KMS-11 (cell line): ENCODE measurements at regions not wholly inside any gene's neighbourhood (a gene's known extent, or its start where the extent isn't known, plus 50 kb on each side); places are given as distances from the start of the nearest gene placed in this dataset.

Experiments
- H2AFZ ChIP-seq: fragments of 200-600 bp; sonication (generic); 2 replicates; pipeline ENCODE4 v1.6.1; 2016; ENCODE audit warnings: antibody characterized with exemption, mixed run types, low read depth
- H3K27ac ChIP-seq: fragments of 200-600 bp; sonication (generic); 2 replicates; pipeline ENCODE4 v1.6.1; 2016; ENCODE audit warnings: mild to moderate bottlenecking, mixed run types
- H3K27me3 ChIP-seq: fragments of 200-600 bp; sonication (generic); 2 replicates; pipeline ENCODE4 v1.6.1; 2017; ENCODE audit warnings: mild to moderate bottlenecking, low read depth, mixed run types, moderate library complexity; ENCODE audit not compliant: insufficient read depth
- H3K36me3 ChIP-seq: fragments of 200-600 bp; sonication (generic); 2 replicates; pipeline ENCODE4 v1.6.1; 2017; ENCODE audit warnings: mild to moderate bottlenecking, mixed run types; ENCODE audit not compliant: insufficient read depth
- H3K4me1 ChIP-seq: fragments of 200-600 bp; sonication (generic); 2 replicates; pipeline ENCODE4 v1.6.1; 2016; ENCODE audit warnings: mild to moderate bottlenecking, low read depth, mixed run types; ENCODE audit not compliant: poor library complexity, severe bottlenecking
- H3K4me2 ChIP-seq: fragments of 200-600 bp; sonication (generic); 2 replicates; pipeline ENCODE4 v1.7.0; 2016; ENCODE audit warnings: mild to moderate bottlenecking, mixed run types
- H3K4me3 ChIP-seq: fragments of 200-600 bp; sonication (generic); IDR thresholded peaks from 2 replicates; pipeline ENCODE4 v1.6.1; 2017; ENCODE audit warnings: low read depth, low read length, mixed read lengths; ENCODE audit not compliant: insufficient read depth
- H3K79me2 ChIP-seq: fragments of 200-600 bp; sonication (generic); 2 replicates; pipeline ENCODE4 v1.6.1; 2016; ENCODE audit warnings: low read depth, mixed run types; ENCODE audit not compliant: insufficient read depth
- H3K9ac ChIP-seq: fragments of 200-600 bp; sonication (generic); 2 replicates; pipeline ENCODE4 v1.6.1; 2016; ENCODE audit warnings: mild to moderate bottlenecking, mixed run types
- H4K20me1 ChIP-seq: fragments of 200-600 bp; sonication (generic); 2 replicates; pipeline ENCODE4 v1.6.1; 2016; ENCODE audit warnings: mild to moderate bottlenecking, mixed run types; ENCODE audit not compliant: insufficient read depth
- TF ChIP-seq, protein P1 (sequence below): fragments of 200-600 bp; sonication (generic); conservative IDR thresholded peaks from 2 replicates; pipeline ENCODE4 v1.6.1; 2017; ENCODE audit warnings: low read depth, mild to moderate bottlenecking, antibody characterized with exemption, low read length, moderate library complexity, mixed read lengths

DNA sequence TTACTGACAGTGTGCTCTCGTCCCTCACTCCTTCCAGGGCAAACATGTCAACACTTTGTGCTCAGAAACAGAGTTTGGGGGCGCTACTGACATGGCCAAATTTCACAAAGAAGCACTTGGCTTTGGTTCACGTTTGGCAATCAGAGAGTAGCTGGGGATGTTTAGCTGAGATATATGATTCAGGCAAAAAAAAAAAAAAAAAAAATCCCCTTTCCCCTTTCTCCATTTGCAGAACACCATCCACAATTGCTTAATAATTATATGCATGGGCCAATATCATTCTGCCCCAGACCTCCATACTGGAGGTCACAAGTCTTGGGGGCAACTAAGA is 128.4 kb upstream of the ADGRF1 start:
- no peaks in the 10 kb centered on the region for H3K27me3 ChIP-seq
- no peak overlapping the region for H3K4me2 ChIP-seq
- TF ChIP-seq, protein P1, sequence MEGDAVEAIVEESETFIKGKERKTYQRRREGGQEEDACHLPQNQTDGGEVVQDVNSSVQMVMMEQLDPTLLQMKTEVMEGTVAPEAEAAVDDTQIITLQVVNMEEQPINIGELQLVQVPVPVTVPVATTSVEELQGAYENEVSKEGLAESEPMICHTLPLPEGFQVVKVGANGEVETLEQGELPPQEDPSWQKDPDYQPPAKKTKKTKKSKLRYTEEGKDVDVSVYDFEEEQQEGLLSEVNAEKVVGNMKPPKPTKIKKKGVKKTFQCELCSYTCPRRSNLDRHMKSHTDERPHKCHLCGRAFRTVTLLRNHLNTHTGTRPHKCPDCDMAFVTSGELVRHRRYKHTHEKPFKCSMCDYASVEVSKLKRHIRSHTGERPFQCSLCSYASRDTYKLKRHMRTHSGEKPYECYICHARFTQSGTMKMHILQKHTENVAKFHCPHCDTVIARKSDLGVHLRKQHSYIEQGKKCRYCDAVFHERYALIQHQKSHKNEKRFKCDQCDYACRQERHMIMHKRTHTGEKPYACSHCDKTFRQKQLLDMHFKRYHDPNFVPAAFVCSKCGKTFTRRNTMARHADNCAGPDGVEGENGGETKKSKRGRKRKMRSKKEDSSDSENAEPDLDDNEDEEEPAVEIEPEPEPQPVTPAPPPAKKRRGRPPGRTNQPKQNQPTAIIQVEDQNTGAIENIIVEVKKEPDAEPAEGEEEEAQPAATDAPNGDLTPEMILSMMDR: no peak
- no peaks in the 10 kb centered on the region for H3K36me3 ChIP-seq
- H3K4me3 ChIP-seq: no peak overlapping the region
- H4K20me1 ChIP-seq: no peaks in the 10 kb centered on the region
- H3K4me1 ChIP-seq: no peaks in the 10 kb centered on the region
- no peaks in the 10 kb centered on the region for H3K79me2 ChIP-seq
- no peak overlapping the region for H3K9ac ChIP-seq
- H3K27ac ChIP-seq: no peak overlapping the region
- H2AFZ ChIP-seq: no peak overlapping the region

DNA sequence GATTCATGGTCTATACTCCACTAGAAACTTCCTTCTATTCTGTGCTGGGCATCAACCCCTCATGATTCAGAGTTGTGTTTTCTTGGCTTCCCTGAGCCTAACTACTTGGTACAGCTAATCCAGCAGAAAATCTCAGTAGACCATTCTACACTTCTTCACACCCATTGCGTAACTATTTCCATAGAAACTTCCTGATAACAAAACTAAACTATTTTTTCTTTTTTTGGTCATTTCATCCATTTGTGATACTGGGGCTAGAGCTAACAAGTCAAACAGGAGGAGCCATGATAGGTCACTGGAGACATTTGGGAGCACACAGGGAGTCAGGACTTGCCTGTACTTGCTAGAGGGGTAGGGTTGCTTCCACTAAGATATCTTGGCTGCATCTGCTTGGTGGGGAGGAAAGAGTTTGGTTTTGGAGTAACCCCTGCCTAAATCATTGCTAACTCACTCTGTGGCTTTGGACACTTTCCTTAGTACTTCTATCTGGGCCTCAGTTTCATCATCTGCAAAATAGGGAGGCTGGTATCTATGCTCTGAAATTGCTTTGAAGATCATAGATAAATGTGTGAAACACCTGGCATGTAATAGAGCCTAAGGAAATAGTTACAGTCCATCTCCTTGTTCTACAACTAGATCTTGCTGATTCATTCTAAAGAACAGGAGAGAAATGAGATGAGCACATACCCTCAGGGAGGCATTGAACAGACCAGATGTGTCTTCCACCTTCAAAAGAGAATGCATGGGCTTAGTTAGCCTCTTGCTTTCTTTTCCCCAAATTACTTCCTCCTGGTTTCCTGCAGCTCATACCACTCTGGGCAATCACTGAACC is 127.9 kb upstream of the ADGRF1 start:
- H3K4me1 ChIP-seq: no peaks in the 10 kb centered on the region
- TF ChIP-seq, protein P1: no peak
- no peaks in the 10 kb centered on the region for H3K36me3 ChIP-seq
- H3K27ac ChIP-seq: no peak overlapping the region
- no peaks in the 10 kb centered on the region for H3K27me3 ChIP-seq
- no peaks in the 10 kb centered on the region for H3K79me2 ChIP-seq
- no peak overlapping the region for H3K4me2 ChIP-seq
- H3K4me3 ChIP-seq: no peak overlapping the region
- H4K20me1 ChIP-seq: no peaks in the 10 kb centered on the region
- no peak overlapping the region for H3K9ac ChIP-seq
- H2AFZ ChIP-seq: no peak overlapping the region

DNA sequence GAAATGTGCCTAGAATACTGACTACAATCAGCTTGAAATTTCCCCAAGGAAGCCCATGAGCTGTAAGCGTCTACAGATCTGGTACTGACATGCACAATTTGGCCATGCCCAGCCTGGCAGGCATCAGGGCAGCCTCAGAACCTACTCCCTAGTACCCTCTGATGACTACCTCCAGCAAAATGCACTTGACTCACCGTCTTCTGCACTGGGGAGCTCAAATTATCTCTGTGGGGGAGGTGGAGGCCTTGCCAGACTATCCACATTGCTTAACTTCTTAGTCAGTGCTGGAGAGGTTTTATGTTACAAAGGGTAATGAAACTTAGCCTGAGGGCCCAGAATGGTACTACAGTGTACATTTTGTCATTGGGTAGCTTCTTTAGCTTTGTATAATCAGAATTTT is 126.0 kb upstream of the ADGRF1 start:
- Histone ChIP-seq H2AFZ (no peak overlapping the region), H3K36me3 (no peaks in the 10 kb centered on the region), H4K20me1 (no peaks in the 10 kb centered on the region), H3K79me2 (no peaks in the 10 kb centered on the region), H3K27me3 (no peaks in the 10 kb centered on the region), H3K27ac (no peak overlapping the region), H3K4me3 (no peak overlapping the region), H3K9ac (no peak overlapping the region), H3K4me1 (no peaks in the 10 kb centered on the region), H3K4me2 (no peak overlapping the region)
- TF ChIP-seq, protein P1: no peak

DNA sequence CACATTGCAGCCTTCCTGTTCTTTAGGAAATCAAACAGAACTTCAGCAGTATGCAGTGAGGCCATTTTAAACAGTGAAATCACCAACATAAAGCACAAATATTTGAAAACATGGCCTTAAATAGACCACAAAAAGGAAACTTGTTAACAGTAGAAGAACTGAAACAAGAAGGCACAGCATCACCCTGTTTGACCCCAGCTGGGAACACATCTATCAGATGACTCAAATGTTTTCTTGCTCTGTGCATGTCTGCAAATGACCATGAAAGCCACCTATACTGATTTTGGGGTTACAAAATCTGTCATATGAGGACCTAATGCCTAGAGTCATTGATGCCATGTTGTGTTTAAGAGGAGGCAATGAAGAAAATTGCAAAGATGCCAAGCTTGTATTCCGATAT is 123.8 kb upstream of the ADGRF1 start:
- Histone ChIP-seq H4K20me1 (no peaks in the 10 kb centered on the region), H3K36me3 (no peaks in the 10 kb centered on the region), H3K79me2 (no peaks in the 10 kb centered on the region), H2AFZ (no peak overlapping the region), H3K4me1 (no peaks in the 10 kb centered on the region), H3K27ac (no peak overlapping the region), H3K4me2 (no peak overlapping the region), H3K4me3 (no peak overlapping the region), H3K9ac (no peak overlapping the region), H3K27me3 (no peaks in the 10 kb centered on the region)
- TF ChIP-seq, protein P1: no peak
